22Rv1 (cell line): ENCODE measurements at regions not wholly inside any gene's neighbourhood (a gene's known extent, or its start where the extent isn't known, plus 50 kb on each side); places are given as distances from the start of the nearest gene placed in this dataset.

Experiments
- ZFX ChIP-seq: fragments of 450-650 bp; IDR thresholded peaks from 2 replicates; pipeline ENCODE4 v1.6.1; 2017; ENCODE audit warnings: antibody characterized with exemption, borderline replicate concordance
- TF ChIP-seq, protein P1 (sequence below): fragments of 450-650 bp; IDR thresholded peaks from 2 replicates; pipeline ENCODE4 v1.5.1; 2017; ENCODE audit warnings: mild to moderate bottlenecking

GRCh38 chr5:87717761-87718160 lies 305.0 kb upstream of the CCNH start:
- TF ChIP-seq, protein P1, sequence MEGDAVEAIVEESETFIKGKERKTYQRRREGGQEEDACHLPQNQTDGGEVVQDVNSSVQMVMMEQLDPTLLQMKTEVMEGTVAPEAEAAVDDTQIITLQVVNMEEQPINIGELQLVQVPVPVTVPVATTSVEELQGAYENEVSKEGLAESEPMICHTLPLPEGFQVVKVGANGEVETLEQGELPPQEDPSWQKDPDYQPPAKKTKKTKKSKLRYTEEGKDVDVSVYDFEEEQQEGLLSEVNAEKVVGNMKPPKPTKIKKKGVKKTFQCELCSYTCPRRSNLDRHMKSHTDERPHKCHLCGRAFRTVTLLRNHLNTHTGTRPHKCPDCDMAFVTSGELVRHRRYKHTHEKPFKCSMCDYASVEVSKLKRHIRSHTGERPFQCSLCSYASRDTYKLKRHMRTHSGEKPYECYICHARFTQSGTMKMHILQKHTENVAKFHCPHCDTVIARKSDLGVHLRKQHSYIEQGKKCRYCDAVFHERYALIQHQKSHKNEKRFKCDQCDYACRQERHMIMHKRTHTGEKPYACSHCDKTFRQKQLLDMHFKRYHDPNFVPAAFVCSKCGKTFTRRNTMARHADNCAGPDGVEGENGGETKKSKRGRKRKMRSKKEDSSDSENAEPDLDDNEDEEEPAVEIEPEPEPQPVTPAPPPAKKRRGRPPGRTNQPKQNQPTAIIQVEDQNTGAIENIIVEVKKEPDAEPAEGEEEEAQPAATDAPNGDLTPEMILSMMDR, result no peak
- no peak for TF ChIP-seq ZFX
